ENCODE measurements at regions not wholly inside any gene's neighbourhood (a gene's known extent, or its start where the extent isn't known, plus 50 kb on each side); places are given as distances from the start of the nearest gene placed in this dataset.

DNA sequence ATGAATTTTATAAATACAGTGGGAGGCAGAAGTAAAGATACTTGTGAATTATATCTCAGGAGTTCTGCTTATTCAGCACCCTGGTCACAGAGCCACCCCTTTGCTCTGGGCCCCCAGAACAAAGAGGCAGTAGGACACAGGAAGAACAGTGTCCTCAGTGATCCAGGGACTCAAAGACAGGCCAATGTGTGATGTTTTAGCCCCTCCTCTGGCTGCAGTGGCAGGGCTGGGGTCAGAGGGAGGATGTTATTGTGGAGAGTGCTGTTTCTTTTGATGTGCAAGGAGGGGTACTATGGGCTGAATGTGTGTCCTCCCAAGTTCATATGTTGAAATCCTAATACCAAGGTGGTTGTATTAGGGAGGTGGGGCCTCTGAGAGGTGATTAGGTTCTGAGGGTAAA lies 74.1 kb upstream of the MAP3K7 start:
- DNase-seq (ENCODE audit: low read depth in 1 of 2, low spot score in 2 of 2): no peak
- H2AFZ ChIP-seq (ENCODE audit: low read length): no peak overlapping the region

More for the DNA sequence above, 74.1 kb upstream of the MAP3K7 start:
- Histone ChIP-seq H3K4me2 (ENCODE audit: insufficient read depth in 1 of 2, low read depth in 2 of 2, low read length in 2 of 2) (no peak overlapping the region), H3K9me3 (ENCODE audit: insufficient read depth in 2 of 2, low read depth in 1 of 2, low read length in 1 of 2) (no peaks in the 10 kb centered on the region; a peak in 1 of 4 replicates), H2BK12ac (ENCODE audit: low read depth, low read length) (no peak overlapping the region), H2BK20ac (ENCODE audit: low read length) (no peak overlapping the region), H3K79me1 (ENCODE audit: low read depth, low read length) (no peaks in the 10 kb centered on the region), H3K36me3 (ENCODE audit: control insufficient read depth in 2 of 4, insufficient read depth in 4 of 4, low read length in 3 of 4) (no peaks in the 10 kb centered on the region), H2BK15ac (ENCODE audit: low read length) (no peak overlapping the region), H3K23me2 (ENCODE audit: low read depth, low read length) (no peaks in the 10 kb centered on the region), H3K56ac (replicated peaks; ENCODE audit: insufficient read length, low read depth, low read length) (no peak overlapping the region), H3K23ac (ENCODE audit: insufficient read length) (no peak overlapping the region), H3K4me3 (ENCODE audit: extremely low read depth in 1 of 4, insufficient read depth in 2 of 4, low read depth in 3 of 4, low read length in 4 of 4) (no peak overlapping the region), H3K4me1 (replicated peaks in 1 of 4; ENCODE audit: control insufficient read depth in 3 of 4, insufficient read depth in 4 of 4, low read length in 3 of 4) (no peaks in the 10 kb centered on the region), H3K14ac (ENCODE audit: insufficient read length) (no peak overlapping the region), H3K18ac (ENCODE audit: extremely low read depth, low read length) (no peak overlapping the region), H3K4ac (replicated peaks; ENCODE audit: insufficient read length, low read depth, low read length) (no peak overlapping the region), H2BK5ac (ENCODE audit: low read depth, low read length) (no peak overlapping the region), H2BK120ac (replicated peaks; ENCODE audit: low read depth, low read length) (no peak overlapping the region), H4K20me1 (replicated peaks in 1 of 2; ENCODE audit: control insufficient read depth in 1 of 2, insufficient read depth in 2 of 2, low read length in 2 of 2) (no peaks in the 10 kb centered on the region), H4K8ac (ENCODE audit: extremely low read depth, insufficient read depth, low read length) (no peak overlapping the region), H2AK5ac (ENCODE audit: low read depth, low read length) (no peak overlapping the region), H4K91ac (replicated peaks; ENCODE audit: insufficient read length, low read length) (no peak overlapping the region), H3K27me3 (replicated peaks in 1 of 4; ENCODE audit: control insufficient read depth in 3 of 4, extremely low read depth in 1 of 4, insufficient read depth in 3 of 4, low read length in 3 of 4) (no peaks in the 10 kb centered on the region), H4K5ac (ENCODE audit: insufficient read length, low read depth, low read length) (no peak overlapping the region), H3K9ac (replicated peaks in 1 of 4; ENCODE audit: extremely low read depth in 1 of 4, low read depth in 3 of 4, low read length in 3 of 4) (no peak overlapping the region), H3K27ac (ENCODE audit: low read depth, low read length) (no peak overlapping the region), H3K79me2 (ENCODE audit: control insufficient read depth in 1 of 2, insufficient read depth in 2 of 2, low read length in 2 of 2) (no peaks in the 10 kb centered on the region)
- FAIRE-seq: no peak
- ChIA-PET CTCF (ENCODE audit: partially characterized antibody) (no interaction called here), POLR2A (ENCODE audit: partially characterized antibody) (no interaction called here)
- TF ChIP-seq SP4 (IDR thresholded peaks at IDR 0.05; ENCODE audit: low read length) (no peak), SRF (IDR thresholded peaks at IDR 0.05; ENCODE audit: low read depth, low read length) (no peak), KDM1A (IDR thresholded peaks at IDR 0.05; ENCODE audit: borderline replicate concordance, low read length) (no peak), RNF2 (IDR thresholded peaks at IDR 0.05; ENCODE audit: borderline replicate concordance, low read depth, low read length, missing control alignments, poor library complexity, severe bottlenecking) (no peak), KDM5A (IDR thresholded peaks at IDR 0.05; ENCODE audit: low read length) (no peak), TEAD4 (IDR thresholded peaks at IDR 0.05; ENCODE audit: low read depth, low read length) (no peak), SP1 (IDR thresholded peaks at IDR 0.05; ENCODE audit: low read depth, low read length) (no peak), BCL11A (IDR thresholded peaks at IDR 0.05; ENCODE audit: low read depth in 2 of 2, low read length in 2 of 2) (no peak), TAF7 (optimal IDR thresholded peaks at IDR 0.05; ENCODE audit: borderline replicate concordance, low read depth, low read length) (no peak)
- TF ChIP-seq, protein P1, sequence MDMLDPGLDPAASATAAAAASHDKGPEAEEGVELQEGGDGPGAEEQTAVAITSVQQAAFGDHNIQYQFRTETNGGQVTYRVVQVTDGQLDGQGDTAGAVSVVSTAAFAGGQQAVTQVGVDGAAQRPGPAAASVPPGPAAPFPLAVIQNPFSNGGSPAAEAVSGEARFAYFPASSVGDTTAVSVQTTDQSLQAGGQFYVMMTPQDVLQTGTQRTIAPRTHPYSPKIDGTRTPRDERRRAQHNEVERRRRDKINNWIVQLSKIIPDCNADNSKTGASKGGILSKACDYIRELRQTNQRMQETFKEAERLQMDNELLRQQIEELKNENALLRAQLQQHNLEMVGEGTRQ (IDR thresholded peaks at IDR 0.05; ENCODE audit: low read length): no peak

All from H1 (cell line).